ENCODE measurements at regions not wholly inside any gene's neighbourhood (a gene's known extent, or its start where the extent isn't known, plus 50 kb on each side); places are given as distances from the start of the nearest gene placed in this dataset.

GRCh38 chr13:73898899-73899298 lies 235.3 kb downstream of the KLF12 start:
- TF ChIP-seq CTCF (IDR thresholded peaks at IDR 0.05) (no peak), POLR2A (IDR thresholded peaks at IDR 0.05) (no peak), EP300 (IDR thresholded peaks at IDR 0.05) (no peak)

All from ovary (tissue), 3 donors.